Fibroblast of skin of scalp (primary cell): ENCODE measurements at regions not wholly inside any gene's neighbourhood (a gene's known extent, or its start where the extent isn't known, plus 50 kb on each side); places are given as distances from the start of the nearest gene placed in this dataset.

Experiments
- DNase-seq: peaks from one replicate; pipeline ENCODE4 v3.0.0-alpha.2; 2013

DNA sequence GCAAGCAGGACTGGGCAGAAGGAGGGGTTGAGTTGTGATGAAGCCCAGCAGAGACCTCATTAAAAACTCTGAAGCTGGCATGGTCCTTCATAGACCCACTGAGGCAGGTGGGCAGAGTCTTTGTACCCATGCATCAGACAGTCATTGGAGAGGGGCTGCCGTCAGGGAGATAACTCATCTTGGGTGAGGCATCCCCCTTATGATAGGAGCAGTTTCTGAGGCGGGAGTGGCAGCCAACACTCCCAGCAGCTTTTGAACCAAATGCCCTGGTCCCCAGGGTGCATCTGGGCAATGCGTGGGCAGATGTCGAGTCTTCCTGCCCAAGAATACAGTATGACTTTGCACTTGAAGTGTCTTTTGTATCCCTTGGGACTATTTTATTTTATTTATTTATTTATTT is 68.1 kb downstream of the HTR5A start:
- DNase-seq = no peak

DNA sequence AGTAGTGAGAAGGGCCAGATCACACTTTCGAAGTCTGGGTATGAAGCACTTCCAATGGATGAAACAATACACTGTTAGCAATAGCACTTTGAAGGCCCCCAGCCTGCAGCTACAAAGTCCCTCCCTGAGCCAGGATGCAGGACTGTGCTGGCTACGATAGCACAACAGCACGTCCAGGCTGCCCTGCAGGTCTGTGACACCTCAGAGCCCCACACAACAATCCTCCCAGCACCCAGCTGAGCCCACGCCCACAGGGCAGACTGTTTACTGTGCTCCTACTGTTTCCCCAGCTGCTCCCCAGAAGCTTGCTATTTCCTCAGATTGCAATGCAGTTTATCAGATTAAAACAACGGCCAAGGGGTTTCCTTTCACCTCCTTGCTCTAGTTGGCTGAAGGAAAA is 71.4 kb downstream of the HTR5A start:
- DNase-seq = no peak

DNA sequence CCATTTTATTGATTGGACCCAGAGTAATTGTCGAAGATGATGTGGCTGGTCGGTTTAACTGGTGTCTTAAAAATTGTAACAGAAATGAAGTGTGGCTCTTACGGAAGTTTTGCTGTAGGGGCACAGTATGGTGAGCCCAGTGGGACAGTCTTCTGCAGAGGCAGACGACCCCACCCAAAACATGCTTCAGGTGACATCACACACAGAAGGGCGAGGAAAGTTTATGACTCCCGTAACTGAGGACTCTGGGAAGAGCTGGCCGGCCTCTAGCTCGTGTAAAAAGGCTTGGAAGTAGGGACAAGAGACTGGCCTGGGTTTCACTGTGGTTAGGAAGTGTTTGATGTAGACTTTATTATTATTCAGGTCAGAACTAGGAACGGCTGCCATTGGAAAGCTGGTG is 73.3 kb downstream of the HTR5A start:
- no peak for DNase-seq

DNA sequence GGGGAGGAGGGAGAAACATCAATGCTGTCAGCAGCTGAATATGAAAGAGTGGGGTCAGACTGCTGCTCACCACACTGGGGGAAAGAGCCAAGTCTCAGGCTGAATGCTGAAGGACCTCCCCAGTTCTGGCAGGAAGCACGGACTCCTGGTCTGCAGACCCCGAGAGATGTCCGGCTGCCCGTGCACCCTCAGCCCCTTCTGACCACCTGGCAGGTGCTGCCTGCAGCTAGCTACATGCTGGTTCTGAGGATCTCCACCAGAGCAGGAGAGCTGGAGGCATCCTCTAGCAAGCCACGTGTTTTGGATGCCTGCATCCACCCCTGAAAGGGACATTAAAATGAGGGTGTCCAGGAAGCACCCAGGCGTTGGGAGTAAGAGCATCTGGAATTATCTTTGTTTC is 74.2 kb downstream of the HTR5A start:
- DNase-seq = no peak

DNA sequence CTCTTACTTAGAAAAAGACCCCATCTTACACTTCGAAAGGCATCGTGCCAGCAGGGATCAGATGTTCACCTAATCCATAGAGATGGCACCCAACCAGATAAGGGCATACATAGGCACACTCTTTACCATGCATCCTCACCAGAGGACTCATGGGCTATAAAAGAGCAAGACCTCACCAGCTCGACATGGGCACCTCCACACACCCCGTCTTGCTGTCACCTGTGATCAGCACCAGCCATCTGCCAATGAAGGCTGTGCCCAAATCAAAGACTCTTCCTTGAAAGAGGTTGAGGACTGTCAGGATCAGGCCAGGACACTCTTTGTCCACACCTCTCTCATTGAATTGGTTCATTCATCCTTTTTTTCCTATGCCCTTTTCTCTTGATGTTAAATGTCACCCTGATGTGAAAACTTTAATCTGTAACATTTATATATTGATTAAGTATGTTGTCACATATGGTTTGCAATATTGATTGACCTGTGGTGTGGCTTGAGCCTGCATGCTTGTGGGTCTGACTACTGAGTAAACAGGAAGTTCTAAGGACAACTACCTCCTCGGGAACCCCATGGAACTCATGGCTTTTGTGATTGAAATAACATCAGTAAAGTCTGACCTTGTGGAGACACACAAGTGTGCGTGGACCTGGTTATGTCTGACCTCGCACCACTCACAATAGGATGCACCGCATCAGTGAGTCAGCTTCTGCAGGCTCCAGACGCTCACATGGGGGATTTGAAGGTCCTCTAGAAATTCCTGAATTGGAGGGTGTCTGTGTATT is 75.5 kb downstream of the HTR5A start:
- no peak for DNase-seq

DNA sequence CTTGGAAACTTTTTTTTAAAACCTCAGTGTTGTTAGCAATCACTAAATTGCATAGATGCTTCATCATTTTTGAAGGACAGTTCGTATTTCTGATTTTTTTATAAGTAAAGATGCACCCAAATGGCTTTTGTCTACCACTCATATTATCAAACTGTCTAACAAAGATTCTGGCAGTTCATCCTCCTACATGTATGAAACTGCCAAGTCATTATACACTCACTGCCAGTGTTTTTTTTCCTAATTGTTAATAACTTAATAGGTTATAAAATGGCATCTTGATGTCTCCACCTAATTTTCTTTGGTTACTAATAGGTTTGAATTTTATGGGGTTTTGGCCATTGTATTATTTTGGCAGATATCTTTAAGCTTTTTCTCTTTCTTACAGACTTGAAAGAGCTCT is 77.0 kb downstream of the HTR5A start:
- no peak for DNase-seq

DNA sequence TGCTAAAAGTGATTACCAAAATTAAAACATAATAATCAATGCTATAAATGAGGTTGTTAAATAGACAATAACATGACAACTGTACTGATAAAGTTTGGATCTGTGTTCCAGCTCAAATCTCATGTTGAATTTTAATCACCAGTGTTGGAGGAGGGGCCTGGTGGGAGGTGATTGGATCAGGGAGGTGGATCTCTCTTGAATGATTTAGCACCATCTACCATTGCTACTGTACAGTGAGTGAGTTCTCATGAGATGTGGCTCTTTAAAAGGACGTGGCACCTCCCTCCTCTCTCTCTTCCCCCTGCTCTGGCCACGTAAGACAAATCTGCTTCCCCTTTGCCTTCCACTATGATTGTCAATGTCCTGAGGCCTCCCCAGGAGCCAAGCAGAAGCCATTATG is 77.5 kb downstream of the HTR5A start:
- no peak for DNase-seq

DNA sequence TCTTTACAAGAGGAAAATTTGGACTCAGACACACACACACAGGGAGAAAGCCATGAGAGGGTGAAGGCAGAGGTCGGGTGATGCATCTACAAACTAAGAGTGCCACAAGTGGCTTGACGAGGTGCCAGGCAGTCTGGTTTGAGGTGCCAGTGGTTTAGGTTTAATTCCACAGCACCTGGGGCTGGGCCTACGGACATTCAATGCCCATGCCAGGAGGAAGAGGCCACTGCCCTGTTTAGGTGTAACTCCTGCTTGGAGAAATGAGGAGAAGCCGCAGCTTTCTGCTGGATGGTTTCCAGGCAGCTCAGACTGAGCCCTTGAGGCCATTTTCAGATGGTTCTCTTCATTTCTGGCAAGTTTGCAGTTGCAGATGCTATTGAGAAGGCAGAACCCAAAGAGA is 83.6 kb downstream of the HTR5A start:
- no peak for DNase-seq

DNA sequence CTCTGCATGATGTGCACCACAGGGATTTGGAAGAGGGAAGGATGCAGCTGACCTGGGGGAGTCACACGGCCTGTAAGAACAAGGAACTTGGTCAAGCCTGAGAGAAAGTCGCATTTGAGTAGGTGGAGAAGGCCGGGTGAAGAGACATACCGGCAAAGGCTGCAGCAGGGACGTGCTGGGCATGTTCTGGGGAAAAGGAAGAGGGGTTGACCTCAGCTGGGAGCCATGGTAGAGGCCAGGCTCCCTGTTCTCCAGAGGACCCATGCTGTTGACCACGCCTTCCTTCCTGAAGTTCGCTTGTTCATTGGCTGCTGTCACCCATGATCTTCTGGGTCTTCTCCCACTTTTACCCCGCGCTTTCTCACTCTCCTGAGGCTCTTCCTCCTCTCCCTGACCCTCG is 84.5 kb downstream of the HTR5A start:
- no peak for DNase-seq

DNA sequence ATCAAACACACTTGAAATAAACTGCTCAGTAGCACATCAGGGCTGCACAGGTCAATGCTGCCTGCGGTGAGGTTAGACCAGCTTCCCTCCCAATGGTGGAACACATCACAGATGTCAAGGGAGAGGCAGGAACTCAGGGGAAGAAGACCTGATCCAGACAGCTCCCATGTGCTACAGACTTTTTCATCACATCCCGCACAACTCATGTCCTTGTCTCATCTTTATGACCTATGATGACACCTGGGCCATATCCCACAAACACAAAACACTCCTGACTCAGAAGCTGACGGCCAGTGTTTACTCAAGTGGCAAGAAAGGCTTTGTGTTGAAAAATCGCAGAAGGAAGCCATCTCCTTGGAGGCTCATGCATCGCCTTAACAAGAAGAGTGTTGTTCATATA is 91.6 kb downstream of the HTR5A start:
- no peak for DNase-seq

DNA sequence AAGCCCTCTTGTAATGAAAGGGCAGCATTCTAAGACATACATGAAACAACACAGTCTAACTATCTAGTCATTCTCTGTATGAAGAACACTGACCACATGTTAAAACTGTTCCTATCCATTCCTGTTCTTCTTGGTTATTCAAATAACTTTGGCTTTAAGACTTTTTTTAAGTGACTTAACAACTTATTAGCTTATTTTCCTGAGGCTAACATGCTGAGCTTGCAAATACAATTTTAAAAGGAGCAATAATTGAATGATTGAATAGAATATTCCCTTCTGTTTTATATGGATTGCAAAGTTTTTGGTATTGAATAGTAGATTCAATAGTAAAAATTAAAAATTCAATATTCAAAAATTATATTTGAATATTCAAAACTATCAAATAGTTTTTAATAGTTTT is 92.3 kb downstream of the HTR5A start:
- no peak for DNase-seq

DNA sequence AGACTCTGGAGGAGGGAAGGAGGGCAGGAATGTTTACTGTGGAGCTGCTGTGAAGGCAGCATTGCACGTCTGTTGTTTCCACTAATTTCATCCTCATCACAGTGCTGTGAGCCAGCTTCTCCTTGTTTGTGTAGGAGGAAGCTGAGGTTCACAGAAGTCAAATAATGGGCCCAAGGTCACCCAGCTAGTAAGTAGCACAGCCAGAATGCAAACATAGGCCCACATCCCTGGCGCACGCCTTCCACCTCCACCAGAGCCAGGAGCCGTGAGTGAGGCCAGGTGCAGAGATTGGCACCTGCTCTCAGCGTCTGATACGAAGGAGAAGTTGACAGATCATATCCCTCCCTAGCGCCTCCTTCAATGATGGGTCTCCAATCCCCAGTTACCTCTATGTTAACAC is 93.6 kb downstream of the HTR5A start:
- no peak for DNase-seq

DNA sequence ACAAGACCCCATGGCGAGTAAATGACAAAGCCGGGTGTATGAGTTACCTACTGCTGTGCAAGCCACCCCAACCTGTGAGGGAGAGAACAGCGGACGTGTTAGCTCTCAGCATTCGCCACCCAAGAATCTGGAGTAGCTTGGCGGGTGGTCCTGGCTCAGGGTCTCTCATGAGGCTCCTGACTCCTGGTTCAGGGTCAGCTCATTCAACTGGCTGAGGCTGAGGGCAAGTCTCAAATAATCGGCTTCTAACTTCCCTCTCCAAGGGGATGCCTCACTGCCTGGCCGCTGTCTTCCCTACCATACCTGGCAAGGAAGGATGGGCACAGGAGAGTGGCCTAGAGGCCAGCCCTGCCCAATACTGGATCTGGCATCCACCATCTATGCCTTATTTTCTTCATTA is 94.2 kb downstream of the HTR5A start:
- no peak for DNase-seq

DNA sequence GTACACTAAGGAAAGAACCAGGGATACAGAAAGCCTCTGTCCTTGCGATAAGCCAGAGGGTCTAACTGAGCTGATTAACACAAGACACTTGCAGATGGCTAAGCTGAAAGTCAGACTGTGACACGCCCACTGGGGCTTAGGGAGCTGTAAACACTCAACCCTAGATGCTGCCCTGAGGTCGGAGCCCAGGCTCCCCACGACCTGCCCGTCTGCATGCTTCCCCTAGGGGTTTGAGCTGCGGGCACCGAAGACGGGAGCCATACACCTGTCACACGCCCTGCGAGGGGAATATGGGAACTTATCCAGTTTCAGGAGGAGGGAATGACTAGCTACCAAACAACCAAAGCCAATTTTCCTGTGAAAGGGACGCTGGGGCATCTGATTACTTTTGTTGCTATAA is 96.0 kb downstream of the HTR5A start:
- no peak for DNase-seq

DNA sequence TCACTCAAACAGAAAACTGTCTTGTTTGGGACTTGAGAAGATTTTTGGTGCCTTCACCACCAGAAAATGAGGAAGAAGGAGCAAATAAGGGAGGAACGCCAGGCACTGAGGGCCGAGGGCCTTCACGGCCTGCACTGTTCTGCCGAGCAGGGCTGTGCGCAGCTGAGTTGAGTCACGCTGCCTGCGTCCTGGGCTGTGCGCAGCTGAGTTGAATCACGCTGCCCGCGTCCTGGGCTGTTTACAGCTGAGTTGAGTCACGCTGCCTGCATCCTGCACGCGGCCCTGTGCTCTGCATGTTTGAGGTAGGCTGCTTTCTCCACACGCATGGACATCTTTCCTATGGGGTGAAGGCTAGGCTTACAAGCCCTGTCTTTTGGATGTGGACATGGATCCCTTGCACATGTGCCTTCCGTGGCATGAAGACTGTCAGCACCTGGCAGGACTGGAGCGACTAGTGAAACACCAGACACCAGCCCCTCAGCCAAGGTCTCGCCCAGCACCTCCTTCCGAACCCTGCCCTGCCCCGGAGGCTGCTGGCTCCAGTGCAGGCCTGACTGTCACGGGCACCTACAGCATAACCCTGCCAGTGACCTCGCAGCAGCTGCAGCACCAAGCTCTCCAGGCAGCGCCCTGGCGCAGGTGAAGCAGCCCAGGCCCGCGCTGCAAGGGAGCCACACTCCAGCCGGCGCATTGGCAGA is 96.7 kb downstream of the HTR5A start:
- DNase-seq = peak; percentile 83

DNA sequence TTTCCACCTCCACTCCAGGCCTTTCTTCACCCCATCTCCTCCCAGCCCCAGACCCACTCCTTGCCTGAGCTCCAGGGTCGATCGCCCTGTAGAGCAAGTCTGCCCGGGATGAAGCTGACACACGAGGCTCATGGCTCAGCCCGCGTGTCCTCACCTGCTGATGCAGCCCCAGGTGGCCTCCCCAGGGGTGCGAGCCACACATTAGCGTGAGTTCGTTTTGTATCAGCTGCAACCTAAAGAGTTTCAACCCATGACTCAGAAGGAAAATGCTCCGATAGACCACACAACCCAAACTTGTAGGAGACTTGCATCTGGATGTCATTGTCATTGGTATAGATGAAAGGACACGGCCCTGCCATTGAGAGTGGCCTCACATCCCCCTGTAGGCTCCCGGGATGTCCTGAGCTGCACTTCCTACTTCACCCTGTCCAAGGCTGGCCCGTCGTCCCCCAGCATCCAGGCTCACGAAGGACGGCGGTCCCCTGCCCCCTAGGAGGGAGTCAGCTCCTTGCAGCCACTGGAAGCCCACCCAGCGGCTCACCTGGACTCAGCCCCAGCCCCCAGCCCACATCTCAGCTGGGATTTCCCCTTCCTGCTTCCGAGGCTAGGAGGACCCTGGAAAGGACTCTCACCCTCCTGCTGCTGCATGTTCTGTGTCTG is 97.7 kb downstream of the HTR5A start:
- no peak for DNase-seq

DNA sequence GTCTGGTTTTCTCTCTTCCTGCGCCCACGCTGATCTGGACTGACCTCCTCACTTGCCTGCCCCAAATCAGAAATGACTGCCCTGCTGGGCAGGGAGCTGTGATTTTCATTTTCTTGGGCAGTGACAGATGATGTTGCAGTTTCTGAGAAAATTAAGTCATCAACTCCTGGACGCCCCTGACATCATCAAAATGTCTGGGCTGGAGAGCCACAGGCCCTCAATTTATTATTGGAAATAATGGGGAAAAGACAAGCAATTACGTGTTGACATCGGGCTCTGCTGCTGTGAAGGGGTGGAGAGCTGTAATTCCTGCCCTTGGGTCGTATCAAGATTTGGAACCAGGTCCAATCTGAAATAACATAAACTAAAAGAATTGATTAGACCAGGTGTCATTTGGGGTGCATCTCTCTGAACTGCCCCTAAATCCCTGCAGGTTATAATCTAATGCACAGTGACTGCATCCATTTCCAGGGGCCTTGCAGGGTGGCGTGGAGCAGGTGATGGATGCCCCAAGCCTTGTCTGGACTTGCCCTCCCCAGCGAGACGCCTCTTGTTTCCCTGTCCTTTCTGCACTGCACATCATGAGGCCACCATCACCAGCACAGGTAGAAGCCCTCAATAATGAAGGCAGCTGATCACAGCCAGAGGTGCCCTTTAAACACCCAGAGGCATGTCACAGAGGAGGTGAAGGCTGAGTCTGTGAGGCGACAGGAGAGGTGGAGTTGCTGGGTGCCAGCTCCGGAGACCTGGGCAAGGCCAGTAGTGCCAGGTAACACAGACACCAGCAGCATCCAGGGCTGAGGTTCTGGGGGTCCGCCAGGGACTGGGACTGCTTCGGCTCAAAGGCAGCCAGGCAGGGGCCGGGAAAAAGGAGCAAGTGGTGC is 98.7 kb downstream of the HTR5A start:
- no peak for DNase-seq

DNA sequence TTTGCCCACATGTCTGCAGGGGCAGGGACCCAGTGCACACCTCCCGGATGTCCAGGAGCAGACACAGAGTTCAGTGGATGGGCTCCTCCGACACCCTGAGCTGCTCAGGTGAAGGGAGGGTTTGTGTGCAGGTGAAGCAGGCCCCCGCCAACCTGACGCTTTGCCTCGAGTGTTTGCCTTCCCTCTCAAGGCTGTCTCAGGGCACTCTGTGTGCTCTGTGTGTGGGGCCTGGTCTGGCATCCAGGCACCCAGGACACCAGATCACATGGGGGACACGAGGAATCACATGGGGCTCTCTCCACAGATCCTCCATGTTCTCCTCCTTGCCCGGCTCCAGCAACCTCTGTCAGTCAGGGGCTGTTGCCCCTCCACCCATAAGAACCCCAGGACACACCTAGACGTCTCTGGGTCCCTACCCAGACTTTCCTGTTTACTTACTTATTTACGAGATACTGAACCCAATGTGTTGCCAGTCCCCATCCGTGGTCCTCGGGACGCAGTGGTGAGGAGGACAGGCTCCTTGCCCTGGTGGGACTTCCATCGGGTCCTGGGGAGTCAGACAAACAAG is 99.5 kb downstream of the HTR5A start:
- DNase-seq = no peak

DNA sequence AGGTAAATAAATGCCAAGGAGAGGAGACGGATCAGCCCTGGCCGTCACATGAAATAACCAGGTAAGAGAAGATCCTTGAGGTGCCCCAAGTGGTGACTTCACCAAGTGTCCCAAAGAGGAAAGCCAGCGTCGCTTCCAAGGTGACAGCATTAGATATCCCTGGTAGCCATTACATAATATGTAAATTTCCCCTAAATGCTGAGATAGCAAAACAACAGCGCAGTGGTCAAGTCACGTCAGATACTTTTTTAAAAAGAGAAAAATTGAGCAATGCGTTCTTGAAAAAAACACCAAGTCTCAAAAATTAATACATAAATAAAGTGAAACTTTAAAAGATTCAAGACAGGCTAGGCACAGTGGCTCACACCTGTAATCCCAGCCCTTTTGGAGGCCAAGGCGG is 100.2 kb downstream of the HTR5A start:
- no peak for DNase-seq

DNA sequence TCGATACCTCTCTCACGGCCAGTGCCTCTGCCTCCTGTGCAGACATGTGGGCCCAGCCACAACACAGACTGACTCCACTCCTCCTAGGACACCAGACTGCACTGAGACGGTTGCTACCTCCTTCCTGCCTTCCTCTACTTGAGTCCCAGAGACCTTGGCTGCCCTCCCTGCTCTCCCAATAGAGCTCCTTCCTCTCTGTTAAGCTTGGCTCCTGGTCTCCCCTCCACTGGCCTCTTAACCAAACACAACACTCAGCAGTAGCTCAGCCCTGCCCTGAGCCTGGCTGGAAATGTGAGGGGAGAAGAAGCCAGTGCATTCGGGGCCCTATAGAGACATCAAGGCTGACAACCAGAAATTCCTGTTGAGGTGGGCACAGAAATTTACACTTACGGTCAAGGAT is 102.0 kb downstream of the HTR5A start:
- DNase-seq = no peak

DNA sequence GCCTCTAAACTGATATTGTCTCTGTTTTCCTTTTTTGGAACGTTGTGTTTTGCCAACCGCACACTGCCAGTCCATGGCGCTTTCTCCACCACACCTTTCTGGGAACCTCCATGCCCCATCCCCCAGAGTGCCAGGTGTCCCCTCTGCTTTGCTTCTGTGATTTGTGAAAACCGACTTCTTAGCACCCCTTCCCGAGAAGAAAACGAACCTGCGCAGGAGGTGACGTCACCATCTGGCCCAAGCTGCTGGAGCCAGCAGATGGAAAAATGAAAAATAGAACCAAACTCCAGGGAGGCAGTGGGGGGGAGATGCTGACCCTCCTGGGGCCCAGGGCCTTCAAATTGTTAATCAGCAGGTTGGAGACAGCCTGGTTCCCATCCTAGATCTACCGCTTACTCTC is 103.8 kb downstream of the HTR5A start:
- no peak for DNase-seq

DNA sequence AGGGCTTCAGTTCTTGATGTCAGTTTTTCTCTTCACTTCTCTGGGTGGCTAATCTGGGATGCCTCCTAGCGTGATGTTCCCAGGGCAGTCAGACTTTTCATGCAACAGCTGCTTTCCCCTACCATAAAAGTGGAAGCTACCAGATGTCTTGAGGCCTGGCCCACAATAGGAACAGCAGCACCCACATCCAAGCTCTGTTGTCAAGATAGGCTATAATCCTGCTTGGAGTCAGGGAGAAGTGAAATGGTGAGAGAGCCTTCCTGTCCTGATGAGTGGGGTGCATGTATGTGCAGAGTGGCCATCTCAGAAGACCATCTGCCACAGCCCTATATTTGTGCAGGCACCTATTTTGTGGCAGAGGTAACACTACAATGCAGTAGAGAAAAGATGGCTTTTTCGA is 108.0 kb downstream of the HTR5A start:
- DNase-seq = no peak

DNA sequence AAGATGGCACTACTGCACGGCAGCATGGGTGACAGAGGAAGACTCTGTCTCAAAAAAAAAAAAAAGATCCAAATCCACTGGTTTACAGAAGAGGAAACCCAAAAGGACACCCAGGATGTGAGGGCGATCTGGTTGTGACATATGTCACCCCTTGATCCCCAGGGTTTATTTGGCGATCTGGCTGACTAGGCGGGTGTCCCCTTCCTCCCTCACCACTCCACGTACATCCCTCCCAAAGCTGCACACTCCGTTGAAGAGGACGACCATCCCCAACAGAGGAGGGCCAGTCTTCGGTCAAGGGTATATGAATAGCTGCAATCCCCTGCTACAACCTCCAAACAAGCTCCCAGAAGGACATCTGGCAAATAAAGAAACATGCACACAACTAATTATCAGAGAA is 111.6 kb downstream of the HTR5A start:
- DNase-seq = no peak
